Pulmonary artery endothelial cell (primary cell): ENCODE measurements at regions not wholly inside any gene's neighbourhood (a gene's known extent, or its start where the extent isn't known, plus 50 kb on each side); places are given as distances from the start of the nearest gene placed in this dataset.

ENCODE experiments used
- DNase-seq: peaks from one replicate; pipeline ENCODE4 v3.0.0-alpha.2; 2011; ENCODE audit warnings: low read depth, low spot score

DNA sequence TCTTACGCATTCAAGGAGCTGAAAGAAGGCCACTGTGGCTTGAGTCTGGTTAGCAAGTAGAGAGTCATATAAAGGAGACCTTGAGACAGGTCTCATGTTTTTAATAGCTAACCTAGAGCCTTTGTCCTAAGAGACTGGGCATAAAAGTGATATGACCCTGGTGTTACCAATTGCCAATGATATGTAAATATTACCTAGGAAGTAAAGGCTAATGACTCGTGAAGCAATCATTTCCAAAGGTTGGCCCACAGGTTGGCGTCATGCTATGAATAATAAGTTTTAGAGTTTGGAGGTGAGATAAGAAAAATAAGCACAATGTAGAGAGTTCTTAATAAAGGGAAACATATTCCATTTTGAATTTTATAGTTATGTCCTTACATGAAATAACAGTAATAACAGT lies 116.6 kb upstream of the PLEKHA5 start:
- DNase-seq = no peak

DNA sequence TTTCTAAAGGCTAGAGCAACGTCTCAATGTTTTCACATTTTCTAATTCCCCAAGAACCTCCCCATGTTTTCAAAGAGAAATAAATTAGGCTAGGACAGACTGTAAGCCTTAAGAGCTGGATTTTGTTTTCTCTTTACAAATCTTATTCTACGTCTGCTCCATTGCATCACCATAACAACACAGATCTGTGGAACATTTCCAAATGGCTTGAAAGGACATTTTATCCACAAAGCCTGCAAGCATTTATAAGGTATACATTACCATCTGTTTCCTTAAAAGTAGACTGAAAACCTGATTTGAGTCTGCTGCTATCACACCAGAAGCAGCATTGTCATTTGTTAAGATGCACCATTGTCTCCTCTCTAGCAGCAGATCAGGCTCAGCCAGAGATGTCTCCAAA lies 115.3 kb upstream of the PLEKHA5 start:
- DNase-seq = no peak

DNA sequence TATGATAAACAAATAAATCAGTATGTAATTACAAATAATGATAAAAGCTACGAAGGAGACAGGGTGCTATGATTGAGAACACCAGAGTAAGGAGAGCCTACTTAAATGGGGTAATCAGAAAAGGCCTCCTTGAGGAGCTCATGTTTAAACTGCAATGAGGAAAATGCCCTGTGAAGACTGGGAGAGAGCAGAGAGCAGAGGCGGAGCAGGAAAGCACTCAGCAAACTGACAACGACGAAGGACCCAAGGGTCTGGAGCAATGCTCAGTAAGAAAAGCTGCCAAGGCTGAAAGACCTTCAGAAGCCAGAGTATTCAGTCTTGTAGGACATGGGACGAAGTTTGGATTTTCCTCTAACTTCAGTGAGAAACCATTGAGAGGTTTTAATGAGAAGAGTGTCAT lies 114.2 kb upstream of the PLEKHA5 start:
- DNase-seq = no peak

DNA sequence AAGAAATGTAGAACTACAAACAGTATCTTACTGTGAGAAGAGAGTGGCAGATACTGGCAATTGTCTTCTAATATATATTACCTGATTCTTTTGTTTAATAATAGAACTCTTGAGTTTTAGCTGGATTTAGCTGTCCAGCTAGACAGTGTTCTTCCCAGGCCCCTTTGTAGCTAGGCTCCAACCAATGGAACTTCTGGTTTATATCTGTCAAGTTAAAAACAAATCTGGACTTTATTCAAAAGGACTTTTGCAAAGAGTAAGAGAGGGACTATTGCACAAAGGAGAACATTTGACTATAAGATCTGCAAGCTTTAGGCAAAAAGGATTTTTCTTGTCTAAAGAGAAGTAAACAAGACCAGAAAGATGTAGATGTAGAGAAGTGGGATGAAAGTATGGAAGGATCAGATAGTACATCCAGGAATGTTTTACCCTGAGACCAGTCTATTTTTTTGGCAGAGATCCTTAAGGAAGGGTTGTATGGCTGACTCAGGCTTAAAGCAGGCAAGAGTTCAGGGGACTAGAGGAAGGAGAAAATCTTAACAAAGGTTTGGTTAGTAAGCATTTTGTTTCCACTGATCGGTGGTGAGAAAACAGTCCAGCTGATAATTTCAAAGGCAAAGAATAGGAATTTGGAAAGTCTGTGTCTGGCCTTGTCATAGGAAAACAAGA lies 111.1 kb upstream of the PLEKHA5 start:
- peak; percentile 29 for DNase-seq

DNA sequence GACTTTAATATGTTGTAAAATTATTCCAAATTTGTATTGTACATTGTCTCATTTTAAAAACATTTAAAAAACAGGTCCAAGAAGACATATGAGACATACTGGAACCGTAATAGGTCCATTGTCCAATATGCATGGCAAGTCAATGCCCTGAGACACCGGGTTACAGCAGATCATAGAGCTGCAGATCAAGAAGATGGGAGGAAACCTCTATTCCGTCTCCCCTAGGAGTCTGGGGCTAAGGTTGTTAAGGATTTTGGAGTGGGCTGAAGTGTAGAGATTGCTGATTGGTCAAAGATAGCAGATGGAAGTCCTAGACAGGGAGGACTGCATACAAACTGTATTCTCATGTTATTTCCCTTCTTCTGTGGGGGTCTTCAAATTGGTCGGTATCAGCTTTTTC lies 108.3 kb upstream of the PLEKHA5 start:
- DNase-seq = no peak

DNA sequence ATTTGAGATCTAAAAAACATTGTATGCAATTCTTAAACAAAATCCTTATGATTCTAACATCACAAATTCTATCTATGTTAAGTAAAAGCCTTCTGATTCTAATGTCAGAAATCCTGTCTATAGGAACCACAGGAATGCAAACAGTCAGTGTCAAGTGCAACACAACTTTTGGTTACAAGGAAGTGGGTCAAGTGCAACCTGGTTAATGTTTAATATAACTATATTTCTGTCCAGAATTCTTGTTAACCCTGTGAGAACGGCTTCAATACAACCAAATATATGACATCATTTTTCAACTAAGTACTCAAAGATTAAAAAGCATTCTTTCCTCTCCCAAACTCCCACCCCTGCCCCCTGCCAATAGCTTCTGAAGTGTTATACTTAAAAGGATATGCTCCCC lies 107.9 kb upstream of the PLEKHA5 start:
- DNase-seq = no peak

DNA sequence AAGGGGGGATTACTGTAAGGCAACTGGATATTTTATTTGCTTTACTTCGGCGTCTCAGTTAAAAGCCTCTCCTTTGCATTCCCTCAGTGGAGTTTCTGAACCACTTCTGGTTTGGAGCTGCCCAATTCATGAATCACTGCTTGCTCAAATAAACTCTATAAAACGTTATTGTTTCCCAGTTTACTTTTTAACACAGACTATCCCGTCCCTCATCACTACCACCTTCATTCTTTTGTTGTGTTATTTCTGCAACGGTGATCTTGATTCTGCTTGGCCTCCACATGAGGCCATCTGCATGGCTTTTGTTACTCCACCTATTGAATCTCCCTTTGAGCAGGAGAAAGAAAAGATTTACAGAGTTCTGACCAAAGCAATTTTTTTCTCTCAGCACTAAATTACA lies 104.0 kb upstream of the PLEKHA5 start:
- no peak for DNase-seq

DNA sequence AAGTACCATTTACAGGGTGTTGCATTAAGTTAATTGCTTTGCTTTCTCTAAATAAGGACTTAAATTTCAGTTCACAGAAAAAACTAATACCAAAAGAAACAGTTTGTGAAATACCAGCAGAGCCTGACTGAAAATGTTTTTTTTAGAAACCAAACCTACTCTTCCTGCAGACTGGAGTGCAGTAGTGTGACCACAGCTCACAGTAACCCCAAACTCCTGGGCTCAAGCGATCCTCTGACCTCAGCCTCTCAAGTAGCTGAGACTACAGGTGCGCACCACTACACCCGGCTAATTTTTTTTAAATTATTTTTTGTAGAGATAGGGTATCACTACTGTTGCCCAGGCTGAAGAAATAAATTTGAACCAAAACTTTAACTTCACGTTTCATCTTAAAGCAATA lies 103.5 kb upstream of the PLEKHA5 start:
- no peak for DNase-seq

DNA sequence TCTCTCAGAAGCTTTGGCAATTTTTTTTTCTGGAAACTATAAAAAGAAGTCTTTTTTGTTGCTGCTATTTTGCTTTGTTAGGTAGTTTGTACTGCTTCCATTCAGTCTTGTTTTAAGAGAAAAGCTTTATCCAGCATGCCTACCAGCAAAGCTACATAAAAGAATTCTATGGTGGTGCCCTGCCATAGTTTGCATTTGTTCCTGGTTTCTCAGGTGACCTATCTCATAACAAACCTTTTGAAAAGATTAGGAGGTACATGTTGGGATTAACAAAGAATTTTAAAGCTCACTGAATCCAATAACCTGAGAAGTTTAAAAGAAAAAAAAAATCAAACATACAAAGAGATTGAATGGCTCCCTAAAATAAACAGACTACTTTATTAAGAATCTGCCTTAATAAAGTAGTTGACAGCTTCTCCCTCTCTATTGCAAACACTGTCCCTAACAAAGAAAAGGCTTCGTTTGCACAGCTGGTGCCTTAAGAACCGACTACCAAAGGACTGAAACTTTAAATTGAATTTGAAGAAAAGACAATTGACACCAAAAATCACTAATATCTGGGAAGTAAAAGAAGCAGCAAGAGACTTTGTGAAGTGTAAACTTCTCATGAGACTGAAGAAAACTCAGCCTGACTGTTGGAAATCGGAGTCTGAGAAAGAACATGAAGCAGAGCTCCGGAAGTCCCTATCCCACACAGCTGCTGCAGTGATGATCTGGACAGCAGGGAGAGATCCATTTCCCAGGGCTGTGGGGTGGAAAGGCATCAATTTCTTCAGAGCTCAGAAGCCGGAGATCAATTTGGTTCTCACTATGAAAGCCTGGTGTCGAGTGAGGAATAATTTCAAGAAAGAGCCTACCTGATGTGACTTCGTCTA lies 102.7 kb upstream of the PLEKHA5 start:
- no peak for DNase-seq

DNA sequence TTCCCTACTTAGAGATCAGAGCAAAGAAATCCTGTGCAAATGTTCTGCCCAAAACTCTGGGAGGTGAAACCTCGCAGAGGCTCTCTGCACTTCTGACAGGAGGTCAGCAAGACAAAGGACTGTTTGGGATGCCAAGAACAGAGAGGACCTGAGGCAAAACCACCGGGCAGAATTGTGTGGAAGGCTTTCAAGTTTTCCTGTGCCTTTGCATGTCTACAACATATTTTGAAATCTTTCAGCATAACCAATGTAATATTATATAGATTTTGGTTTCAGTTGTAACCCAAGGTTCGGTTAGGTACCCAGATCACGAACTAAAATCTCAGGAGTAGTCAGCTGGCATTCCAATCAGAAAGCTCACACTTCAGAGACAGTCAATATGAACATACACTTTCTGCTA lies 99.4 kb upstream of the PLEKHA5 start:
- DNase-seq = no peak

DNA sequence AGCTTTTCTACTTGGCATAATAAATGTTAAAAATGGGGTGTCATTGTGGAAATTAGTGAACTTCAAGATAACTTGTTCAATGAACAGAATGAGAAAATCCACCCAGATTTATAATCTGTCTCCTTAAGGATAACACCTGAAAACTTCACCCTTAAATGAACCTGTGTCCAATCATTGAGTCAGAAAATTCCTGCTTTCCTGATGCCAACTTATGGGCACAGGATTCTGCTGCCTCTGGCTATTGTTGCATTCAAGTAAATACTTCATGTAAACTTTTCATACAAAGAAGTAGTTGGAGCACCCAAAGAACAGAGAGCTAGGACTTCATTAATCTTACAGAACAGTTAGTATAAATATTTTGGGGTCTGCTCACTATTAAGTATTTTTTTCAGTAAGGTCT lies 98.9 kb upstream of the PLEKHA5 start:
- no peak for DNase-seq

DNA sequence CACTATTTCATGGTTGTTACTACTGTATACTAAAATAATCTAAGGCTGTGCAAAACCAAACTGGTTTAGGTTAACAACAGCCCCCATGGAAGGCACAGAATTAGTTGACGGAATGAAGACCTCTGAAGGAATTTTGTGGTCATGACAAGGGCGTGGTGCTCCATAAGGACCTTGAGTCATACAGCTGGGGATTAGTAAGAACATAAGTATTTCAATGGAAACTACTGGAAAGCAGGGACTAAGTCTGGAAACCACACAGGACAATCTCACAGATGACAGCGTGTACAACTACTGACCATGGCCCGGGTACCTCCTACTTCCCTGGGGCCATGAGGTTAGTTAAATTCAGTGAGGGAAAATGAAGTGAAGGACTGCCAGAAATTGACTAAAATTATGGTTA lies 98.5 kb upstream of the PLEKHA5 start:
- DNase-seq = no peak

DNA sequence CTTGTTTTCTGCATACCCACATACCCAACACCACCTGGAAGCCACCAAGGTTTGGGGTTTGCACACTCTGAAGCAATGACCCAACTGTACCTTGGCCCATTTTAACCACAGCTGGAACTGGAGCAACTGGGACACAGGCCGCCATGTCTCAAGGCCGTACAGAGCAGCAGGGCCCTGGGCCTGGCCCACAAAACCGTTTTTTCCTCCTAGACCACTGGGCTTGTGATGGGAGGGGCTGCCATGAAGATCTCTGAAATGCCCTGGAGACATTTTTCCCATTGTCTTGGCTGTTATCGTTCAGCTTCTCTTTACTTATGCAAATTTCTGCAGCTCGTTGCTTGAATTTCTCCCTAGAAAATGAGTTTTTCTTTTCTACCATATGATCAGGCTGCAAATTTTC lies 96.7 kb upstream of the PLEKHA5 start:
- no peak for DNase-seq

DNA sequence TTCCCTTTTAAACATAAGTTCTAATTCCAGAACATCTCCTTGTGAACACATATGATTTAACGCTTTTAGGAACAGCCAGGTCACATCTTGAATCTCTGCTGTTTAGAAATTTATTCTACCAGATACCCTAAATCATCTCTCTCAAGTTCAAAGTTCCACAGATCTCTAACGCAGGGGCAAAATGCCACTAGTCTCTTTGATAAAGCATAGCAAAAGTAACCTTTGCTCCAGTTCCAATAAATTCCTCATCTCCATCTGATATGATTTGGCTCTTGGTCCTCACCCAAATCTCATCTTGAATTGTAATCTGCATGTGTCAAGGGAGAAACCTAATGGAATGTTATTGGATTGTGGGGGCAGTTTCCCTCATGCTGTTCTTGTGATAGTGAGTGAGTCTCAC lies 96.3 kb upstream of the PLEKHA5 start:
- DNase-seq = no peak

DNA sequence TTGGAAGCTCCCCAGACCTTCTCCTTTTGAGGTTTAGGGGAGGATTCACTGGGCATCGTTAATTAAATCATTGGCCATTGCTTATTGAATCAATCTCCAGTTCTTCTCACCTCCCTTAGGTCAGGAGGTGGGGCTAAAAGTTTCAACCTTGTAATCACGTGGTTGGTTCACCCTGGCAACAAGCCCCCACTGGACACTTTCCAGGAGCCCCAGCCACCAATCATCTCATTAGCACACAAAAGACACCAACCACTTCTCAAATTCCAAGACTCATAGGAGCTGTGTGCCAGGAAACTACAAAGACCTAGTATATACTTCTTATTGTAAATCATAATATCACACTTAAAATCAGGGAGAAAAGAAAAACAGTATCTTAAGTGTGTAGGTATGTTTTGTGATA lies 94.6 kb upstream of the PLEKHA5 start:
- DNase-seq = no peak

DNA sequence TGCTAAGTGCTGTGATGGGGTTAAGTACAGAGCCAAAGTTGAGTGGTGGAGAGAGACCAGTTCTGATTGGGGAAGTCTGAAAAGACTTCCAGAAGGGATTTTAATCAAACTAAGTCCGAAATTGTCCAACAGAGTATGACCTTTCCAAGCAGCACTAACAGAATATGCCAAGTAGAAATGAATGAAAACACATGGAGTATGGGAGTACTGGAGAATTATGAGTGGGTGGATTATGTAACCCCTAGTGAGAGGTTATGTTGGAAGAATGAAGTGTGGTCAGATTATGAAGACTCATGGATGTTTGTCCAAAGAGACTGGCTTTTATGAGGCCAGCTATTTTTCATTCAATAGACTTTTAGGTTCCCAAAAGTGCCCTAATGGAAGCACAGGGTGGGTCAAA lies 94.0 kb upstream of the PLEKHA5 start:
- no peak for DNase-seq

DNA sequence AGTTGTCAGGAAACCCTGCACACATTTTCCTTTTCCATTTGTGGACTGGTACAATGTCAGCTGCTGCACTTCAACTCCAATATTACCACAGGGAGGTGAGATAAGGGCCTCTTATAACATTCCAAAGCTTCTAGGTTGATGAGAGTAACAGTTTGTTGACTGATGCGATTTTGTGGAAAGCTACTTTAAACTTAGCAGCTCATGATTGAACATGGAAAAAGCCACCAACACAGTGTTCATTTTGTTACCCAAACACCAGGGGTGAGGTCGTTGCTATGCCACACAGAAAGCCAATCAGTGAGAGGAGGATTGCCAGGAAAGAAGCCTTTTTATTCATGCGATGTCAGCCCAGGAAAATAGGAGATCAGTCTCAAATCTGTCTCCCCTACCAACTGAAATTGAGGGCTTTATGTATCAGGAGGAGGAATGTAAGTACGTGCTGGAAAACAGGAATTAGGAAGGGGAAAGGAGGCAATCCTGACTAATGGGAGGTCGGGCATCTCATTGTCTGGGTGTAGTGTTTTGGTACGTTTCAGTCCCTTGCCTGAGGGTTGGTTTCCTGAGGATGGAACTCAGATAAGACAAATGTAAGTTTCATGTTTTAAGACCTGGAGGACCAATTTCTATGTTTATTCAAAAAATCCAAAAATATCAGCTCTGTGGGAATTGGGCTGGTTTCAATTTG lies 92.7 kb upstream of the PLEKHA5 start:
- DNase-seq = peak; percentile 15

DNA sequence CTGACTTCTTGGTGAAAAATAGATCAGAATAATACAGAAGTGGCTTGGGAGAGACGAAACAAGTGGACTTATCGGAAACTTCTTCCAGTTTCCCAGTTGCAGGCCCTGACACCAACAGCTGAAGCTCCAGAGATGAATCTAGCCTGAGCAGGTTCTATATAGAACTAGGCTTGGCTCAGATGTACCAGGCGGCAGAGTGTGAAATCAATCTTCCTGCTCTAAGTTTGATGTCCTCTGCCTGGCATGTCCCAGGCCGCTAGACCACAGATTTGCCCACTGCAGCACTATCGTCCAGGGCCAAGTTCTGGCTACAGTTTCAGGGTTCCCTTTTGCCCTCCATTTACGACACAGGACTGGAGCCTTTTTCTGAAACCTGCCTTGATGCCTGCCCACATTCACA lies 91.3 kb upstream of the PLEKHA5 start:
- no peak for DNase-seq

DNA sequence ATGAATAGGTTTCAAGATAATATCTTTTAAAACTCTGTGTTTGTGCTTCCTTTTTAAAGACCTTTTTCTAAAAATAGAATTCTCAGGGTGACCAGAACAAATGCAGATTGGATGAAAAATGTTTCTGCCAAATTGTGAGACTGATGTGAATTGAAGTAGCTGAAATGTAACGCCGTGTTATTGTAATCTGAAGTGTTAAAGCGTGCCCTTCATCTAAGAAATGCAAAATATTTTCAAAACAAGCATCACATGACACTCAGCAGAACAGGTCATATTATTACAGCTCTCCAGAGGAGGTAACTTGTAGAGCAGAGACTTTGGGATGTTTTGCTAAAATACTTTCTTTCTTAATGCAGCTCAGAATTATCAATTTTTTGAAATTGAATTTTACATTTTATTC lies 90.0 kb upstream of the PLEKHA5 start:
- DNase-seq = no peak

DNA sequence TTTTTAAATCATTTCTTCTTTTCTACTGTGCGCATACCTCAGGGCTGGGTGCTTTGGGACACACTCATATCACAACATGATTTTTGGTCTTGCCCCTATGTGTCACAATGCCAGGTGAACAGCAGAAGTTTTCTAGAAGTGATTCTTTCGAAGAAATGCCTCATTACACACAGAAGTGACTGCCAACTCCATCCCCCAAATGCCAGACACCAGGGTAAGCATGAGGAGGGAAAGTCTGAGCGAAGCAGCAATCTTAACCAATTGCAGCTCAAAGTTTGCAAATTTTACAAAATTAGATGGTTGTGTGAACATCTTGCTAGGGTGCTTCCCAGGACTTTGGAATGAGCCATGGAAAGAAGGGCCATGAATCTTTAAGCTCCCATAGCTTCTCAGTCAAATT lies 87.3 kb upstream of the PLEKHA5 start:
- no peak for DNase-seq

DNA sequence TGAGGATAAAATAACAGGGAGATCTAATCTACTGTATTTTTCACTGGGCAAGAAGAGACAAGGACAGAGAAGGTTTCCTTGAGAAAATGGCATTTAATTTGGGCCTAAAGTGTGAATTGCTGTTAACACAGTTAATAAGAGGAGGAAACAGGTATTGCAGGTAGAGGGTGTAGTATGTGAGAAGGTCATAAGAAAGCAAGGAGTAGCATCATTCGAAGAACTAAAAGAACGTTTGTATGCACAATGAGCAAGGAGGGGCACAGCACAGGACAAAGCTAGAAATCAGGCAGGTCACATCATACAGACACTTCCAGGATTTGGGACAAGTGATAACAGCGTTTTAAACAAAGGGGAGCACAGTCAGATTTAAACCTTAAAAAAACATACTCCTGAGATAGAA lies 85.1 kb upstream of the PLEKHA5 start:
- no peak for DNase-seq

DNA sequence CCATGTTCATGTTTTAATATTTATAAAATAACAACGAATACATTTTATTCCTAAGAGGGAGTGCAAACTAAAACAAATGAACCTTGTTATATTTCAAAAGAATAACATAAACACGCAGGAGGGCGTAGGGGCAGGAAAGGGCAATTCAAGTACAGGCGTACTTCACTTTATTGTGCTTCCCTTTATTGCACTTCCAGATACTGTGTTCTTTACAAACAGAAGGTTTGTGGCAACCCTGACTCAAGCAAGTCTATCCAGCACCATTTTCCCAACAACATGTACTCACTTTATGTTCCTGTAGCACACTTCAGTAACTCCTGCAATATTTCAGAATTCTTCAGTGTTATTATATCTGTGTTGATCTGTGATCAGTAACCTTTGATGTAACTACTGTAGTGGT lies 84.6 kb upstream of the PLEKHA5 start:
- DNase-seq = no peak

DNA sequence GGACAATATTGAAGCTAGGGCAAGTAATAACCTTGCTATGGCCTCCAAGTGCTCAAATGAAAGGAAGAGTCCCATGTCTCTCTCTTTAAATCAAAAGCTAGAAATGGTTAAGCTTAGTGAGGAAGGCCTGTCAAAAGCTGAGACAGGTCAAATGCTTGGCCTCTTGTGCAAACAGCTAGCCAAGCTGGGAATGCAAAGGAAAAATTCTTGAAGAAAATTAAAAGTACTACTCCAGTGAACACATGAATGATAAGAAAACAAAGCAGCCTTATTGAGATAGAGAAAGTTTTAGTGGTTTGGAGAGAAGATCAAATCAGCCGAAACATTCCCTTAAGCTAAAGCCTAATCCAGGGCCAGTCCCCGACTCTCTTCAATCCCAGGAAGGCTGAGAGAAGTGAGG lies 84.1 kb upstream of the PLEKHA5 start:
- no peak for DNase-seq
